ENCODE measurements at regions not wholly inside any gene's neighbourhood (a gene's known extent, or its start where the extent isn't known, plus 50 kb on each side); places are given as distances from the start of the nearest gene placed in this dataset.

DNA sequence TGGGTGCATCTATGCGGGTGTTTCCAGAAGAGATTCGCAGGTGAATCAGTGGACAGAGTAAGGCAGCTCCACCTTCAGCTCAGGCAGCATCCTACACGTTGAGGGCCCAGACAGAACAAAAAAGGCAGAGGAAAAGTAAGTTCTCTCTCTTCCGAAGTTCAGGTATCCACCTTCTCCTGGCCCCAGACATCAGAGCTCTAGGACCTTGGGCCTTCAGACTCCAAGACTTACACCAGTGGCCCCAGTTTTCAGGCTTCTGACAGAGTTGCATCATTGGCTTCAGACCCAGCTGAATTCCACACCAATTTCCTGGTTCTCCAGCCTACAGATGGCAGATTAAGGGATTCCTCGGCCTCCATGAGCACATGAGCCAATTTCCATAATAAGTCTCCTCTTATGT lies 102.2 kb upstream of the GPR26 start:
- H3K4me3 ChIP-seq (ENCODE audit: low read depth, low read length) = no peak overlapping the region
- DNase-seq (ENCODE audit: low read depth) = no peak
- TF ChIP-seq, protein P1, sequence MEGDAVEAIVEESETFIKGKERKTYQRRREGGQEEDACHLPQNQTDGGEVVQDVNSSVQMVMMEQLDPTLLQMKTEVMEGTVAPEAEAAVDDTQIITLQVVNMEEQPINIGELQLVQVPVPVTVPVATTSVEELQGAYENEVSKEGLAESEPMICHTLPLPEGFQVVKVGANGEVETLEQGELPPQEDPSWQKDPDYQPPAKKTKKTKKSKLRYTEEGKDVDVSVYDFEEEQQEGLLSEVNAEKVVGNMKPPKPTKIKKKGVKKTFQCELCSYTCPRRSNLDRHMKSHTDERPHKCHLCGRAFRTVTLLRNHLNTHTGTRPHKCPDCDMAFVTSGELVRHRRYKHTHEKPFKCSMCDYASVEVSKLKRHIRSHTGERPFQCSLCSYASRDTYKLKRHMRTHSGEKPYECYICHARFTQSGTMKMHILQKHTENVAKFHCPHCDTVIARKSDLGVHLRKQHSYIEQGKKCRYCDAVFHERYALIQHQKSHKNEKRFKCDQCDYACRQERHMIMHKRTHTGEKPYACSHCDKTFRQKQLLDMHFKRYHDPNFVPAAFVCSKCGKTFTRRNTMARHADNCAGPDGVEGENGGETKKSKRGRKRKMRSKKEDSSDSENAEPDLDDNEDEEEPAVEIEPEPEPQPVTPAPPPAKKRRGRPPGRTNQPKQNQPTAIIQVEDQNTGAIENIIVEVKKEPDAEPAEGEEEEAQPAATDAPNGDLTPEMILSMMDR (IDR thresholded peaks at IDR 0.05; ENCODE audit: low read depth, low read length, missing control alignments) = no peak
- in situ Hi-C loops (cut with HindIII; ENCODE audit: low sequenced_read_pairs) = no loop called here

DNA sequence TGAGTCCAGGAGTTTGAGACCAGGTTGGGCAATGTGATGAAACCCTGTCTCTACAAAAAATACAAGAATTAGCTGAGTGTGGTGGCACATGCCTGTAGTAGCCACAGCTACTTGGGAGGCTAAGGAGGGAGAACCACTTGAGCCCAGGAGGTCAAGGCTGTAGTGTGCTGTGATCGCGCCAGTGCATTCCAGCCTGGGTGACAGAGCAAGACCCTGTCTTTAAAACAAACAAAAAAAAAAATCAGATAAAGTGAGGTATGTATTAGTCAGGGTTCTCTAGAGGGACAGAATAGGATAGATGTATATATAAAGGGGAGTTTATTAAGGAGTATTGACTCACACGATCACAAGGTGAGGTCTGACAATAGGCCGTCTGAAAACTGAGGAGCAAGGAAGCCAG lies 101.5 kb upstream of the GPR26 start:
- TF ChIP-seq, protein P1 (IDR thresholded peaks at IDR 0.05; ENCODE audit: low read depth, low read length, missing control alignments) = no peak
- in situ Hi-C loops (cut with HindIII; ENCODE audit: low sequenced_read_pairs) = no loop called here

DNA sequence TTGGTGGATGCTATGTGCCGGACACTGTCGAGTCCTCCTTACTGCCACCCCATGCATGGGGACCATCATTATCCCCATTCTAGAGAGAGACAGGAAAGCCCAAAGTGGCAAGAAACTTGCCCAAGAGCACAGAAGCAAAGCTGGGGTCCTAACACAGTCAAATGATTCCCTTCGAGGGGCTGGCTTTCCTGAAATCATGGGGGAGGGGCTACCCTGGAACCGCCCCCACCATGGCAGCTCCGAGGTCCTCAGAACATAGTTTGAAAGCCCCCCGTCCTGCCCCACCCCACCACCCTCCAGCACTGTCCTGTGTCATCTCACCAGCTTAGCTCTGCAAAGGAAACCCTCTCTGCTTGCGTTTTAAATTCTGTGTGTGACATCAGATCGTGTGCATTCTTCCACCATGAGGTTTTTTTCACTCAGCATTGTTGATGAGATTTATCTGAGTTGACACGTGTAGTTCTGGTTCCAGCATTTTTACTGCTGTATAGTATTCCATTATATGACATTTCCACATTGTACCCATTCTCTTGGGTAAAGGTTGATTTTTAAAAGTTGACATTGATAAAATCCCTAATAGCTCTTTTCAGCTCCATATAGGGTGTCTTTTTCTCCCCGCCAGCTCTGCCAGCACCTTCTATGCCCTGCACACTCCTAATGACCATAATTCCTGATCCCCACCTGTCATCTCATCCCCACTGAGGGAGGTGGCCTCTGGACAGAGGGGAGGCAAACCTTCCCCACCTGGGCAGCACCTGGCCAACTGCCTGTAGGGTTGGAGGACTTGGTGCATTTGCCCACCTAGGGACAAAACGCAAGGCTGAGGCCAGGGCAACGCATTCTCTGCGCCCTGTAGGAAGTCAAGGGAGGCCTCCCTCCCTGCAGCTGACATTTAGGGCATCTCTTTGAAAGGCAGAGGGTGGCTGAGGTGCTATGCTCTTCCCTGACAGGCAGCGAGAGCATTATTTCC lies 100.2 kb upstream of the GPR26 start:
- TF ChIP-seq, protein P1 (IDR thresholded peaks at IDR 0.05; ENCODE audit: low read depth, low read length, missing control alignments) = no peak

More for the DNA sequence above, 101.5 kb upstream of the GPR26 start:
- DNase-seq (ENCODE audit: low read depth) = no peak
- no peak overlapping the region for H3K4me3 ChIP-seq (ENCODE audit: low read depth, low read length)

DNA sequence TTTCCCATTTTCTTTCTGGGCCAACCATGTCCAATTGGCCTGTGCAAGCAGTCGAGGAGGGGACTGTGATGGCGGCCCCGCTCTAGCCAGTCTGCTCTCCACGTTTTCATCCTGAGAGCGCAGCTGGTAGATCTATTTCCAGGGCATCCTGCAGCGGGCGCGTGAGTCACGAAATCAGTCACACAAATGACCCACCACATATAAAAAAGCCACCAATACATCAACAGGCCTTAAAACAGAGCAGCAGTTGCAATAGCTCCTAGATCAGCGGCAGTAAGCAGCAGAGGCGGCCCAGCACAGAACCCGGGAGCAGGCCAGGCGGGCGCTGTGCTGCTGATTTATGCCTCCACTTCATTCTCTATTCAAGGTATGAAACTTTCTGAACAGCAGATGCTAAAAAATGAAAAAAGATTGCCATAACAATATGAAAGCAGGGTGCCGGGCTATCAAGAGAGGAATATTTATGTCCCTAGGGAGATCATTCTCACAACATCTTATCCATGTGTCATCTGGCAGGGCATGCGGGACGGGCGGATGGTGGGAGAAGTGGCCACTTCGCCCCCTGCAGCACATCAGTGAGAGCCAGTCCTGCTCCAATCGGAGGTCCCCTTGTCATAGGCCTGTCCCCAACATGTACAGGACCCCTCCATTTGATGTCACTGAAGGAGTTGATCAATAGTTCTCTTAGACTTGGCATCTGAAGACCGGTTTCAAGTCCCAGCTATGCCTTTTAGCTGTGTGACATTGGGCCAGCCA lies 98.0 kb upstream of the GPR26 start:
- H3K4me3 ChIP-seq (ENCODE audit: low read depth, low read length) = no peak overlapping the region
- DNase-seq (ENCODE audit: low read depth) = no peak
- in situ Hi-C loops (cut with HindIII; ENCODE audit: low sequenced_read_pairs) = no loop called here
- TF ChIP-seq, protein P1 (IDR thresholded peaks at IDR 0.05; ENCODE audit: low read depth, low read length, missing control alignments) = no peak

More for the DNA sequence above, 100.2 kb upstream of the GPR26 start:
- in situ Hi-C loops (cut with HindIII; ENCODE audit: low sequenced_read_pairs) = no loop called here
- no peak for DNase-seq (ENCODE audit: low read depth)
- H3K4me3 ChIP-seq (ENCODE audit: low read depth, low read length) = no peak overlapping the region

DNA sequence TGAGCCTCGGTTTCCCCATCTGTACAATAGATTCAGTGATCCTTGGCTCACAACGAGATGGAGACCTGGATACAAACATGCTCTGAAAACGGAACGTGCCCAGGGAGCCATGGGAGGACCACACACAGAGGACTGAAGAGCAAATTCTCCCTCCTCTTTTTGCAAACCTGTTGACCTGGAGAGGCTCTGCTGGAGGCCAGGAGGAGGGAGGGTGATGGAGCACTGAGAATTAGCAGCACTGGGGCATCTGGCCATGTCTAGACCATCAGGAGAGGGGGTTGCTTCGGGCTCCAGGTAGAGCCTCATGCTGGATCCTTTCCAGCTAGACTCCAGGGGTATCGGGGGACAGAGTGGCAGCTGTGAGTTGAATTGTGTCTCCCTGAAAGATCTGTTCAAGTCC lies 97.4 kb upstream of the GPR26 start:
- in situ Hi-C loops (cut with HindIII; ENCODE audit: low sequenced_read_pairs) = no loop called here
- H3K4me3 ChIP-seq (ENCODE audit: low read depth, low read length) = no peak overlapping the region
- no peak for DNase-seq (ENCODE audit: low read depth)
- TF ChIP-seq, protein P1 (IDR thresholded peaks at IDR 0.05; ENCODE audit: low read depth, low read length, missing control alignments) = no peak

DNA sequence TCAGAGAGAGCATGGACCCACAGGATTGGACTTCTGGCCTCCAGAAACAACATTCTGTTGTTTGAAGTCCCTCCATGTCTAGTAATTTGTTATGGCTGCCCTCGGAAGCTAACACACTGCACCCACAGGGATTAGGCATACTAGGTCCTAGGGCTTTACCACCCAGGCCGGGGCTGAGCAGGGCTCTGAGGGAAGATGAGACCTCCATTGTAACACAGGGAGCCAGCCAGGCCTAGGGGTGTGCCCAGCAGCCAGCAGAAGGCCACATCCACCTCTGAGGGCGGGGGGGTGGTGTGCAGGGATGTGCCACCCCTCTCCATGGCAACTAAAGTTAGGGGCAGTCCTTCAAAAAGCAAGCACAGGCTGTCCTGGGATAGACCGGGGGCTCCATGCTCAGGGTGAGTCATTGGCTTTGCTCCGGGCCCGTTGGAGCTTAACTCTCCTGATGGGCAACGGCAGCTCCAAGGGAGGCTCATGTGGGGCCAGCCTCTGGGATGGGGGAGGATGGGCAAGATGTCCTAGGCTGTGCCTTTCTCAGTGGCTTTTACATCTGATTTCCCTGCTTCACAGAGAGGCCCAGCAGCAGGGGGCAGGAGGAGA lies 96.6 kb upstream of the GPR26 start:
- TF ChIP-seq, protein P1 (IDR thresholded peaks at IDR 0.05; ENCODE audit: low read depth, low read length, missing control alignments) = no peak
- in situ Hi-C loops (cut with HindIII; ENCODE audit: low sequenced_read_pairs) = no loop called here
- no peak for DNase-seq (ENCODE audit: low read depth)
- H3K4me3 ChIP-seq (ENCODE audit: low read depth, low read length) = no peak overlapping the region

Data from astrocyte of the cerebellum (primary cell).